DOHH2 (cell line): ENCODE measurements at regions not wholly inside any gene's neighbourhood (a gene's known extent, or its start where the extent isn't known, plus 50 kb on each side); places are given as distances from the start of the nearest gene placed in this dataset.

ENCODE experiments used
- CTCF ChIP-seq: fragments of 200-600 bp; sonication (generic); IDR thresholded peaks from one replicate; pipeline ENCODE4 v1.5.1; 2014; ENCODE audit warnings: antibody characterized with exemption, mild to moderate bottlenecking, low read depth, low read length; ENCODE audit not compliant: poor library complexity, severe bottlenecking
- EZH2phosphoT487 ChIP-seq: fragments of 200-600 bp; sonication (generic); IDR thresholded peaks from 2 replicates; pipeline ENCODE4 v1.6.1; 2017; ENCODE audit warnings: borderline replicate concordance, mild to moderate bottlenecking, antibody characterized with exemption, low read length, moderate library complexity, mixed read lengths

GRCh38 chr5:56763711-56764466, 51.5 kb upstream of the MAP3K1 start:
- TF ChIP-seq CTCF (no peak), EZH2phosphoT487 (no peak)
